H9 (cell line): ENCODE measurements at regions not wholly inside any gene's neighbourhood (a gene's known extent, or its start where the extent isn't known, plus 50 kb on each side); places are given as distances from the start of the nearest gene placed in this dataset.

Experiments used
- DNase-seq: peaks from one replicate; pipeline ENCODE4 v3.0.0-alpha.2; 2017
- H2AFZ ChIP-seq: one replicate; pipeline ENCODE4 v1.6.1; 2013; ENCODE audit warnings: mild to moderate bottlenecking, low read length, control low read depth, moderate library complexity
- H2AK5ac ChIP-seq: 2 replicates; pipeline ENCODE4 v1.6.1; 2013; ENCODE audit warnings: low read length, control low read depth, mixed read lengths; ENCODE audit not compliant: insufficient read length
- H2BK120ac ChIP-seq: one replicate; pipeline ENCODE4 v1.6.1; 2013; ENCODE audit warnings: low read depth, mild to moderate bottlenecking, low read length, control low read depth, inconsistent platforms; ENCODE audit not compliant: poor library complexity, severe bottlenecking
- H2BK12ac ChIP-seq: 2 replicates; pipeline ENCODE4 v1.6.1; 2013; ENCODE audit warnings: low read length, control low read depth, mixed read lengths, low read depth; ENCODE audit not compliant: insufficient read length
- H2BK15ac ChIP-seq: 2 replicates; pipeline ENCODE4 v1.6.1; 2013; ENCODE audit warnings: low read depth, low read length, control low read depth
- H2BK20ac ChIP-seq: one replicate; pipeline ENCODE4 v1.6.1; 2013; ENCODE audit warnings: low read depth, mild to moderate bottlenecking, low read length, control low read depth, inconsistent platforms; ENCODE audit not compliant: poor library complexity, severe bottlenecking
- H2BK5ac ChIP-seq: 2 replicates; pipeline ENCODE4 v1.6.1; 2013; ENCODE audit warnings: low read length, control low read depth, mixed read lengths; ENCODE audit not compliant: insufficient read length
- H3K14ac ChIP-seq: 2 replicates; pipeline ENCODE4 v1.6.1; 2013; ENCODE audit warnings: low read length, control low read depth; ENCODE audit not compliant: insufficient read depth
- H3K18ac ChIP-seq: 2 replicates; pipeline ENCODE4 v1.6.1; 2013; ENCODE audit warnings: low read depth, mild to moderate bottlenecking, mixed read lengths, low read length, control low read depth; ENCODE audit not compliant: insufficient read length
- H3K23ac ChIP-seq: 2 replicates; pipeline ENCODE4 v1.6.1; 2013; ENCODE audit warnings: low read length, control low read depth, mixed read lengths, low read depth; ENCODE audit not compliant: insufficient read length
- H3K23me2 ChIP-seq: 2 replicates; pipeline ENCODE4 v1.6.1; 2013; ENCODE audit warnings: low read depth, mild to moderate bottlenecking, mixed read lengths, low read length, control low read depth; ENCODE audit not compliant: insufficient read length, poor library complexity, severe bottlenecking
- H3K27ac ChIP-seq: 2 replicates; pipeline ENCODE4 v1.5.1; 2013; ENCODE audit warnings: low read length, control low read depth, mixed read lengths, low read depth; ENCODE audit not compliant: insufficient read length
- H3K27me3 ChIP-seq: 2 replicates; pipeline ENCODE4 v1.6.1; 2013; ENCODE audit warnings: low read length, control low read depth, inconsistent platforms; ENCODE audit not compliant: insufficient read depth
- H3K4ac ChIP-seq: 2 replicates; pipeline ENCODE4 v1.6.1; 2013; ENCODE audit warnings: low read depth, mild to moderate bottlenecking, control low read depth, inconsistent platforms, low read length, moderate library complexity
- H3K4me1 ChIP-seq: 2 replicates; pipeline ENCODE4 v1.6.1; 2013; ENCODE audit warnings: low read length, control low read depth, inconsistent platforms; ENCODE audit not compliant: insufficient read depth
- H3K4me2 ChIP-seq: 2 replicates; pipeline ENCODE4 v1.6.1; 2013; ENCODE audit warnings: low read length, control low read depth, mixed read lengths; ENCODE audit not compliant: insufficient read length, insufficient read depth
- H3K56ac ChIP-seq: 2 replicates; pipeline ENCODE4 v1.6.1; 2013; ENCODE audit warnings: low read depth, mild to moderate bottlenecking, mixed read lengths, low read length, control low read depth; ENCODE audit not compliant: insufficient read length
- H3K79me1 ChIP-seq: 2 replicates; pipeline ENCODE4 v1.6.1; 2013; ENCODE audit warnings: low read depth, mild to moderate bottlenecking, moderate library complexity, low read length, control low read depth, inconsistent platforms; ENCODE audit not compliant: insufficient read depth, poor library complexity, severe bottlenecking
- H3K79me2 ChIP-seq: 2 replicates; pipeline ENCODE4 v1.6.1; 2013; ENCODE audit warnings: low read length, control low read depth, inconsistent platforms; ENCODE audit not compliant: insufficient read depth
- H3K9ac ChIP-seq: 2 replicates; pipeline ENCODE4 v1.6.1; 2013; ENCODE audit warnings: low read length, control low read depth, mixed read lengths; ENCODE audit not compliant: insufficient read length; ENCODE audit errors: extremely low read depth
- H3K9me3 ChIP-seq: one replicate; pipeline ENCODE4 v1.6.1; 2013; ENCODE audit warnings: low read depth, low read length, inconsistent platforms; ENCODE audit not compliant: control insufficient read depth
- H3T11ph ChIP-seq: one replicate; pipeline ENCODE4 v1.6.1; 2013; ENCODE audit warnings: mild to moderate bottlenecking, low read length, control low read depth, inconsistent platforms
- H4K20me1 ChIP-seq: one replicate; pipeline ENCODE4 v1.6.1; 2013; ENCODE audit not compliant: control insufficient read depth, insufficient read length, insufficient read depth
- H4K5ac ChIP-seq: 2 replicates; pipeline ENCODE4 v1.6.1; 2013; ENCODE audit warnings: low read depth, mild to moderate bottlenecking, mixed read lengths, low read length, control low read depth; ENCODE audit not compliant: insufficient read length
- H4K8ac ChIP-seq: replicated peaks from 2 replicates; pipeline ENCODE4 v1.6.1; 2013; ENCODE audit warnings: low read length, control low read depth, mixed read lengths, low read depth; ENCODE audit not compliant: insufficient read length
- H4K91ac ChIP-seq: 2 replicates; pipeline ENCODE4 v1.6.1; 2013; ENCODE audit warnings: low read depth, mild to moderate bottlenecking, moderate library complexity, mixed read lengths, low read length, control low read depth; ENCODE audit not compliant: insufficient read length
- H3K27ac Mint-ChIP-seq, 3 experiments: 2 replicates in 2 of 3; 3 replicates in 1 of 3; pipeline ENCODE4 v1.8.0; 2020 to 2021; ENCODE audit warnings: mixed read lengths in 3 of 3, mild to moderate bottlenecking in 1 of 3, moderate library complexity in 1 of 3
- H3K27me3 Mint-ChIP-seq: 2 replicates; pipeline ENCODE4 v1.8.0; 2021; ENCODE audit warnings: low read depth, mild to moderate bottlenecking, moderate library complexity, mixed read lengths
- H3K36me3 Mint-ChIP-seq, 3 experiments: 2 replicates in 2 of 3; 3 replicates in 1 of 3; pipeline ENCODE4 v1.8.0; 2020 to 2021; ENCODE audit warnings: low read depth in 3 of 3, mixed read lengths in 3 of 3; ENCODE audit not compliant: insufficient read depth in 1 of 3
- H3K4me1 Mint-ChIP-seq, 2 experiments: 2 replicates each; pipeline ENCODE4 v1.8.0; 2020; ENCODE audit warnings: mixed read lengths in 2 of 2
- H3K4me3 Mint-ChIP-seq, 2 experiments: 2 replicates in 1 of 2; 3 replicates in 1 of 2; pipeline ENCODE4 v1.8.0; 2020 to 2021; ENCODE audit warnings: mild to moderate bottlenecking in 2 of 2, mixed read lengths in 2 of 2, moderate library complexity in 1 of 2
- H3K9me3 Mint-ChIP-seq, 2 experiments: 2 replicates in 1 of 2; 3 replicates in 1 of 2; pipeline ENCODE4 v1.8.0; 2020; ENCODE audit warnings: mild to moderate bottlenecking in 2 of 2, mixed read lengths in 2 of 2, moderate library complexity in 1 of 2
- CTCF ChIP-seq: fragments of 200-600 bp; sonication (generic); conservative IDR thresholded peaks from 3 replicates; pipeline ENCODE4 v1.8.0; 2021; ENCODE audit warnings: antibody characterized with exemption, mild to moderate bottlenecking
- WGBS: extraction: QIAGEN DNeasy Blood & Tissue Kit; methylation state at CpG from one replicate; pipeline ENCODE4 v1.1.7; 2013; ENCODE audit warnings: missing lambda C conversion rate, low lambda C conversion rate, mixed read lengths; ENCODE audit not compliant: insufficient read length; ENCODE audit errors: extremely low coverage; 5-methylcytosine and 5-hydroxymethylcytosine counted together

- Histone ChIP-seq H3K79me2 (peaks cover 2% of the 10 kb centered on the region; the same call in 1 of the 2 replicates), H2AFZ (no peak overlapping the region), H3K79me1 (no peaks in the 10 kb centered on the region), H2BK120ac (no peak overlapping the region), H4K5ac (no peak overlapping the region), H3T11ph (no peak overlapping the region), H3K23ac (no peak overlapping the region), H4K8ac (no peak overlapping the region), H3K9ac (no peak overlapping the region), H3K56ac (no peak overlapping the region), H2BK15ac (no peak overlapping the region), H3K27me3 (no peaks in the 10 kb centered on the region), H3K9me3 (no peaks in the 10 kb centered on the region), H3K18ac (no peak overlapping the region), H3K14ac (no peak overlapping the region), H4K91ac (no peak overlapping the region), H2BK20ac (no peak overlapping the region), H2BK5ac (no peak overlapping the region), H3K4me2 (no peak overlapping the region), H3K27ac (no peak overlapping the region), H4K20me1 (no peaks in the 10 kb centered on the region), H2AK5ac (no peak overlapping the region), H2BK12ac (no peak overlapping the region), H3K4me1 (no peaks in the 10 kb centered on the region), H3K4ac (no peak overlapping the region), H3K23me2 (no peaks in the 10 kb centered on the region)
- Mint-ChIP-seq H3K36me3 (peaks cover 0 to 2% (median 0%) of the 10 kb centered on the region in 3 experiments; a peak in 1 of 7 replicates), H3K27ac (no peak overlapping the region), H3K4me3 (no peak overlapping the region), H3K9me3 (no peaks in the 10 kb centered on the region), H3K27me3 (no peaks in the 10 kb centered on the region), H3K4me1 (no peaks in the 10 kb centered on the region)
- DNase-seq: no peak
- no CpG with 5 or more reads among the region's 2 CpGs for WGBS
- no peak for TF ChIP-seq CTCF
These were observed 59.8 kb upstream of the RIT2 start for GRCh38 chr18:43175257-43175656.
